GM12865 (cell line): ENCODE measurements at regions not wholly inside any gene's neighbourhood (a gene's known extent, or its start where the extent isn't known, plus 50 kb on each side); places are given as distances from the start of the nearest gene placed in this dataset.

Experiments used
- DNase-seq: peaks from one replicate; pipeline ENCODE4 v3.0.0; 2010; ENCODE audit warnings: low read depth
- H3K4me3 ChIP-seq: 2 replicates; pipeline ENCODE4 v1.5.1; 2011; ENCODE audit warnings: mild to moderate bottlenecking, low read depth, low read length, control low read depth
- CTCF ChIP-seq: IDR thresholded peaks from 2 replicates; pipeline ENCODE4 v1.5.1; 2011; ENCODE audit warnings: low read length, control low read depth, low read depth, inconsistent platforms; ENCODE audit not compliant: insufficient read depth; ENCODE audit errors: missing control alignments

- no peak for TF ChIP-seq CTCF
- H3K4me3 ChIP-seq: no peak overlapping the region
- DNase-seq: no peak
Observed at GRCh38 chr18:57253903-57254302, 98.5 kb upstream of the ST8SIA3 start.

GRCh38 chr18:57258131-57258777 is 94.1 kb upstream of the ST8SIA3 start:
- no peak for DNase-seq
- no peak for TF ChIP-seq CTCF
- H3K4me3 ChIP-seq: no peak overlapping the region

- no peak for TF ChIP-seq CTCF
- no peak for DNase-seq
- no peak overlapping the region for H3K4me3 ChIP-seq
Observed at GRCh38 chr18:57267368-57267925, 84.9 kb upstream of the ST8SIA3 start.

- TF ChIP-seq CTCF: no peak
- H3K4me3 ChIP-seq: no peak overlapping the region
- no peak for DNase-seq
Observed at GRCh38 chr18:57269756-57270155, 82.6 kb upstream of the ST8SIA3 start.

- no peak for DNase-seq
- no peak for TF ChIP-seq CTCF
Observed at GRCh38 chr18:57270156-57270555, 82.2 kb upstream of the ST8SIA3 start.

GRCh38 chr18:57273194-57273593 is 79.2 kb upstream of the ST8SIA3 start:
- no peak for TF ChIP-seq CTCF
- no peak for DNase-seq
- H3K4me3 ChIP-seq: no peak overlapping the region

More at GRCh38 chr18:57270156-57270555, 82.2 kb upstream of the ST8SIA3 start:
- H3K4me3 ChIP-seq: no peak overlapping the region

GRCh38 chr18:57275111-57275510 is 77.2 kb upstream of the ST8SIA3 start:
- H3K4me3 ChIP-seq: no peak overlapping the region
- TF ChIP-seq CTCF: no peak
- DNase-seq: no peak
